AML-193 (cell line): ENCODE measurements at regions not wholly inside any gene's neighbourhood (a gene's known extent, or its start where the extent isn't known, plus 50 kb on each side); places are given as distances from the start of the nearest gene placed in this dataset.
"Not testable (repeated sequence)": the region's sequence is repeated elsewhere in the genome, so short reads cannot be mapped to it uniquely, and the experiment has no call there.

Source experiments
- DNase-seq, 2 experiments: peaks; one replicate each; lab custom pipeline; 2025; lab: John Stamatoyannopoulos, UW

- not testable (repeated sequence) for DNase-seq
These were observed 403.1 kb upstream of the RORB start for GRCh38 chr9:74094037-74094436.

GRCh38 chr9:74094766-74095165, 402.4 kb upstream of the RORB start:
- no peak for DNase-seq

DNA sequence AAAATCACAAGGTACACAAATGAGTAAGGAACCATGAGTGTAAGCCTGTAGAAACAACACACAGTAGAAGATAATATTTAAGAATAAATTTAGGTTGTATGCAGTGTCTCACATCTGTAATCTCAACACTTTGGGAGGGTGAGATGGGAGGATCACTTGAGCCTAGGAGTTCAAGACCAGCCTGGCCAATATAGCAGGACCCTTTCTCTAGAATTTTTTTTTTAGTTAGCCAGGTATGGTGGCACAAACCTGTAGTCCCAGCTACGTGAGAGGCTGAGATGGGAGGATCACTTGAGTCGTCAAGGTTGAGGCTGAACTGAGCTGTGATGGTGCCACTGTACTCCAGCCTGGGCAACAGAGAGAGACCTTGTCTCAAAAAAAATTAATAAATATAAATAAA, 401.2 kb upstream of the RORB start:
- DNase-seq, result no peak

- no peak for DNase-seq
These were observed 400.7 kb upstream of the RORB start for GRCh38 chr9:74096420-74096819.

- DNase-seq, result no peak
These were observed 397.1 kb upstream of the RORB start for GRCh38 chr9:74100042-74100441.

DNA sequence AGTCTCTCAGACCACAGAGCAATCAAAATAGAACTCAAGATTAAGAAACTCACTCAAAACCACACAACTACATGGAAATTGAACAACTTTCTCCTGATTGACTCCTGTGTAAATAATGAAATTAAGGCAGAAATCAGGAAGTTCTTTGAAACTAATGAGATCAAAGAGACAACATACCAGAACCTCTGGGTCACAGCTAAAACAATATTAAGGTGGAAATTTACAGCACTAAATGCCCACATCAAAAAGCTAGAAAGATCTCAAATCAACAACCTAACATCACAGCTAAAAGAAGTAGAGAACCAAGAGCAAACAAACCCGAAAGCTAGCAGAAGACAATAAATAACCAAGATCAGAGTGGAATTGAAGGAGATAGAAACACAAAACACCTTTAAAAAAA, 395.0 kb upstream of the RORB start:
- DNase-seq, result not testable (repeated sequence)

GRCh38 chr9:74102702-74103101, 394.4 kb upstream of the RORB start:
- DNase-seq, result no peak

DNA sequence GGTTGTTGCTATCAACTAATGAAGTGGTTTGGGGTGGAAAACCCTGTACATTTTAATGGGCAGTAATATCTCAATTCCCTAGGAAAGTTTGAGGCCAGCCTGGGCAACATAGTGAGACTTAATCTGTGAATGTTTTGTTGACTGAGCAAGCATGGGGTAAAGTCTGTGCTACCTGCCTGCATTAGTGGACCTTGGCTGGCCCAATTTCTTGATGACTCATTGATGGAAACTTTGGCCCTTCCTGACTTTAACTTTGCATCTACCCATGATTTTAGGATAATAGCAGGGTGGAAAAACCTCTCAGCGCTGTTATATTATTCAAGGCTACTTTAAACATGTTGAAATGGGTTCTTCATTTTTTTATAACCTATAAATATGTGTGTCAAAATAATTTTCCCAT, 389.4 kb upstream of the RORB start:
- DNase-seq, result no peak

DNA sequence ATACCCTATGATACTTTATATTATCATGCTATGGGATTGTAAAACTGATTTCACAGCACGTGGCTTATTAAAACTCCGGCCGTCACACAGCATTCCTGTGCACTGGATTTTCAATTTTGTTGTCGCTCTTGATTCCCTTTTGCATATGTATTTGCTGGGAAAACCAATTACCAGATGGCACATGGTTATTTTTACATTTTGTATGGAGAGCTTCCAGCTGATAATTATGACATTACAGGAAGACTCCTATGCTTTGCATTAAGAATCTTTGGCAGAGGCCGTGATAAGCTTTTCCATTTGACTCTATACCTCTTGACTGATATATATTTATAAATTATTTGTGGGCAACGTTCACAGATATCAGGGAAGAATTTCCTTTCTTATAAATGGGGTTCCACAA, 381.2 kb upstream of the RORB start:
- no peak for DNase-seq

DNA sequence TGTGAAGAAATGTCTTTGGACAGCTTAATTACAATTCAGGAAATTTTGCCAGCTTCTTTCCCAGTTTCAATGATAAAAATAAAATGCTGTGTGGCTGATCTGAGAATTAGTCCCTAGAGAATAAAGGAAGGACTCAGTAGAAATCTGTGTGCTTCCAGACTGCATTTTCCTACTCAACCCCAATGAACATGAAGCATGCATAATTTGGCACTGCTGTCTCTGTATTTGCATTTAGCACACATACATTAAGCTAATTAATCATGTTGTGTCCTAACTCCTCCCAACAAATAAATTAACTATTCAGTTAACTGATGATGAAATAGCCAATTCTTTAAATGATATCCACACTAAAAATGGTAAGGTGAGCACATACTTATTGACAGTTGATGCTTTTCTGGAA, 380.0 kb upstream of the RORB start:
- DNase-seq, result no peak

GRCh38 chr9:74117731-74118130, 379.4 kb upstream of the RORB start:
- DNase-seq, result no peak

GRCh38 chr9:74120061-74120460, 377.1 kb upstream of the RORB start:
- DNase-seq, result no peak

DNA sequence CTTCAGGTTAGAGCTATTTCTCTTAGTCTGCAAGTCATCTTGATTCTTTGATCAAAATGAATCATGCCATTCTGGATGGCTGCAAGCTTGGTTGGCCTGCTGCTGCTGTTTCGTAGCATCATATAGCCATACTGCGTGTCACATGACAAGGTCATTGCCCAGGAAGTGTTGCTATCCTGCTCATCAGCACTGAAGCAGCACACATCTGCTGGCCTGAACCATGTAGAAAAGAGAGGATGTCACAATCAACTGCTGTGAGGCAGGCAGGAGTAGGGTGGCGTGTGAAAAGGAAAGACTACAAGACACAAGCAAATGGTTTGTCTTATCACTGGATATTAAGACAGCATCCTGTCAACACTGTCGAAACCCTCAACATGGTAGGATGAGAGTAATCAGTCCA, 376.7 kb upstream of the RORB start:
- no peak for DNase-seq

GRCh38 chr9:74122216-74122615, 374.9 kb upstream of the RORB start:
- DNase-seq, result no peak

GRCh38 chr9:74122661-74123060, 374.5 kb upstream of the RORB start:
- no peak for DNase-seq

GRCh38 chr9:74125941-74126340, 371.2 kb upstream of the RORB start:
- no peak for DNase-seq

DNA sequence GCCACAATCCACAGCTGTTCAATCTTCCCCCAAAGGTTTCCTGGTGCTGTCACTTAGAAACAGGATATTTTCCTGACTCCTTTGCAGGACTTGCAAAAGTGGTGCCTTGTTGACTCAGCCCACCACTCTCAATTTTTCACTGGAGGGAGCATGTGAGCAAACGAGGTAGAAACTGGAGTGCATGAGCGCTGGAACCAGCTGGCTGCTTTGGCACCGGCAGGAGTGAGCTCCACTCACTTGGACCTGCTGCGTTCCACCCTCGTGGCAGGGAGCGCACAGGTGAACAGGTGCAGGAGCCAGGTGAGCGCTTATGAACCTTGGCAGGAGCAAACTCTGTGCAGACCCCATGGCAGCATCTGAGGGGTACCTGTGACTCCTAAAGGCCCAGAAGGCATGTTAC, 364.1 kb upstream of the RORB start:
- DNase-seq, result no peak

GRCh38 chr9:74133921-74134320, 363.2 kb upstream of the RORB start:
- DNase-seq, result no peak

DNA sequence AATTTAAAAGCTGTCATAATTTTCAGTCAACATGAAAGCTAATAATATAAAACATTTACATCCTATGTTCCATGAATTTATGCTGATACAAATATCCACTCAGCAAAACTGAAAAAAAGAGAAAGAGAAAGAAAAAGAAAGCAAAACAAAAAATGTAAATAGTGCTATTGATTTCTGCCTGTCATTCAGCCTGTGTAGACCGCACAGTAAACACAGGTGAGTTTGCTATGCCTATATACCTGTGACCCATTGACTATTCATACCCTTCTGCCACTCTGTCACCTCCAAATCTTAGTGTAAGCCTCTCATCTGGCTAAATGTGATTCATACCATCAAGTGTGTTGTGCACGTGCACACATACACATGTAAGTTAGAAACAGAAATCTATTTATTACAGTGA, 359.0 kb upstream of the RORB start:
- no peak for DNase-seq

- no peak for DNase-seq
These were observed 357.0 kb upstream of the RORB start for GRCh38 chr9:74140141-74140540.

DNA sequence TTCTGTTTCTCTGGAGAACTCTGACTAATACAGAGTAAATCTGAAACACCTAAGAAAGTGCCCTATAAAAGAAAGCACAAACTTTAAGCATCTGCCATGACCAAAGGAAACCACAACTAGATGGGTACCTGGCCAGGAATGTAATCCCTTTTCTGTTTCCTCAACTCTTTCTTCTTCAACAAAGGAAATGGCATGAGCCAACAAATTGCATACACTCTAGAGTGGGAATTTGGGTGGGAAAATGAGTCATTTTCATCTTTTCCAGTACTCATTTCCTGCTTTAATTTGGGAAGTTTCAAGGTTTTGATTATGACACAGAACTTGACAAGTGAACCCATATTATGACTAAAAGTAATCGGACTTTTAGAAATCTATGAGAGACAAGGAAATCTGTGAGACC, 349.2 kb upstream of the RORB start:
- no peak for DNase-seq

GRCh38 chr9:74172874-74173273, 324.3 kb upstream of the RORB start:
- DNase-seq, result no peak

GRCh38 chr9:74173284-74173683, 323.9 kb upstream of the RORB start:
- DNase-seq, result no peak

- not testable (repeated sequence) for DNase-seq
These were observed 299.4 kb upstream of the RORB start for GRCh38 chr9:74197771-74198170.

DNA sequence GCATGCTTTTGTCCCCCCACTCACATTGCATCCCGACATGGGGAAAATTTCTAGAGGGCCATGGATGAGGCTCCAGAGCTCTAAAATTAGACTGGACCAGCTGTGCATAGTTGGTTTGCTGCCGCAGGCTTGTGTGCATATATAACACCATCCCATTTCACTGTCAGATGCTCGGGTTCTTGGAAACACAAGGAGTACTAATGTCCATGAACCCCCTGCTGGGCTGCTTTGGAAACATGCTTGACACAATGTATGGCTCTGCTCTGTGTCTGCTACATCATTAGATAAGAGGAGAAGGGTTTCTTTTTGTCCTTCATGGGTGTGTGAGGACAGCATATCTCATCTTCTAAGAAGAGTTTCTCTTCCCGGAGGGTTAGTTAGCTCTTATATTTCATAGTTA, 292.1 kb upstream of the RORB start:
- DNase-seq, result no peak
